NCI-H1694 treated with DMSO at 0.1 percent for 48 hours (cell line): ENCODE measurements at regions not wholly inside any gene's neighbourhood (a gene's known extent, or its start where the extent isn't known, plus 50 kb on each side); places are given as distances from the start of the nearest gene placed in this dataset.

Experiments used
- DNase-seq: peaks from one replicate; lab custom pipeline; 2025; lab: John Stamatoyannopoulos, UW

- no peak for DNase-seq
These were observed 92.6 kb downstream of the TTC32 start for GRCh38 chr2:19809206-19809605.

- no peak for DNase-seq
These were observed 93.9 kb downstream of the TTC32 start for GRCh38 chr2:19807866-19808265.

GRCh38 chr2:19807346-19807745 is 94.4 kb downstream of the TTC32 start:
- DNase-seq, result no peak

- peak; percentile 72 for DNase-seq
These were observed 95.2 kb downstream of the TTC32 start for GRCh38 chr2:19806591-19806990.

GRCh38 chr2:19806131-19806530 is 95.7 kb downstream of the TTC32 start:
- no peak for DNase-seq

- DNase-seq, result no peak
These were observed 96.5 kb downstream of the TTC32 start for GRCh38 chr2:19805266-19805665.

GRCh38 chr2:19804639-19805260 is 97.0 kb downstream of the TTC32 start:
- DNase-seq, result no peak

GRCh38 chr2:19802086-19802841 is 99.5 kb downstream of the TTC32 start:
- no peak for DNase-seq

GRCh38 chr2:19801367-19802080 is 100.3 kb downstream of the TTC32 start:
- DNase-seq, result no peak

GRCh38 chr2:19800796-19801195 is 101.0 kb downstream of the TTC32 start:
- DNase-seq, result no peak

GRCh38 chr2:19799881-19800780 is 101.7 kb downstream of the TTC32 start:
- DNase-seq, result peak; percentile 12

- no peak for DNase-seq
These were observed 103.9 kb downstream of the TTC32 start for GRCh38 chr2:19797871-19798270.

- DNase-seq, result no peak
These were observed 104.5 kb downstream of the TTC32 start for GRCh38 chr2:19797243-19797810.

- peak; percentile 86 for DNase-seq
These were observed 105.6 kb downstream of the TTC32 start for GRCh38 chr2:19796035-19796695.

- DNase-seq, result no peak
These were observed 108.5 kb downstream of the TTC32 start for GRCh38 chr2:19793132-19793750.

- DNase-seq, result no peak
These were observed 111.5 kb downstream of the TTC32 start for GRCh38 chr2:19790291-19790690.

- DNase-seq, result no peak
These were observed 114.6 kb downstream of the TTC32 start for GRCh38 chr2:19787134-19787533.

GRCh38 chr2:19786408-19787058 is 115.2 kb downstream of the TTC32 start:
- DNase-seq, result no peak

GRCh38 chr2:19785867-19786266 is 115.9 kb downstream of the TTC32 start:
- DNase-seq, result no peak

GRCh38 chr2:19785447-19785846 is 116.3 kb downstream of the TTC32 start:
- no peak for DNase-seq
